22Rv1 (cell line): ENCODE measurements at regions not wholly inside any gene's neighbourhood (a gene's known extent, or its start where the extent isn't known, plus 50 kb on each side); places are given as distances from the start of the nearest gene placed in this dataset.

Experiments used
- H3K27ac ChIP-seq: fragments of 450-650 bp; 2 replicates; pipeline ENCODE4 v1.5.1; 2017
- ZFX ChIP-seq: fragments of 450-650 bp; IDR thresholded peaks from 2 replicates; pipeline ENCODE4 v1.6.1; 2017; ENCODE audit warnings: antibody characterized with exemption, borderline replicate concordance
- TF ChIP-seq, protein P1 (sequence below): fragments of 450-650 bp; IDR thresholded peaks from 2 replicates; pipeline ENCODE4 v1.5.1; 2017; ENCODE audit warnings: mild to moderate bottlenecking

GRCh38 chr2:121884511-121884921, 129.1 kb downstream of the TSN start:
- no peak overlapping the region for H3K27ac ChIP-seq
- TF ChIP-seq, protein P1, sequence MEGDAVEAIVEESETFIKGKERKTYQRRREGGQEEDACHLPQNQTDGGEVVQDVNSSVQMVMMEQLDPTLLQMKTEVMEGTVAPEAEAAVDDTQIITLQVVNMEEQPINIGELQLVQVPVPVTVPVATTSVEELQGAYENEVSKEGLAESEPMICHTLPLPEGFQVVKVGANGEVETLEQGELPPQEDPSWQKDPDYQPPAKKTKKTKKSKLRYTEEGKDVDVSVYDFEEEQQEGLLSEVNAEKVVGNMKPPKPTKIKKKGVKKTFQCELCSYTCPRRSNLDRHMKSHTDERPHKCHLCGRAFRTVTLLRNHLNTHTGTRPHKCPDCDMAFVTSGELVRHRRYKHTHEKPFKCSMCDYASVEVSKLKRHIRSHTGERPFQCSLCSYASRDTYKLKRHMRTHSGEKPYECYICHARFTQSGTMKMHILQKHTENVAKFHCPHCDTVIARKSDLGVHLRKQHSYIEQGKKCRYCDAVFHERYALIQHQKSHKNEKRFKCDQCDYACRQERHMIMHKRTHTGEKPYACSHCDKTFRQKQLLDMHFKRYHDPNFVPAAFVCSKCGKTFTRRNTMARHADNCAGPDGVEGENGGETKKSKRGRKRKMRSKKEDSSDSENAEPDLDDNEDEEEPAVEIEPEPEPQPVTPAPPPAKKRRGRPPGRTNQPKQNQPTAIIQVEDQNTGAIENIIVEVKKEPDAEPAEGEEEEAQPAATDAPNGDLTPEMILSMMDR, result no peak
- no peak for TF ChIP-seq ZFX

DNA sequence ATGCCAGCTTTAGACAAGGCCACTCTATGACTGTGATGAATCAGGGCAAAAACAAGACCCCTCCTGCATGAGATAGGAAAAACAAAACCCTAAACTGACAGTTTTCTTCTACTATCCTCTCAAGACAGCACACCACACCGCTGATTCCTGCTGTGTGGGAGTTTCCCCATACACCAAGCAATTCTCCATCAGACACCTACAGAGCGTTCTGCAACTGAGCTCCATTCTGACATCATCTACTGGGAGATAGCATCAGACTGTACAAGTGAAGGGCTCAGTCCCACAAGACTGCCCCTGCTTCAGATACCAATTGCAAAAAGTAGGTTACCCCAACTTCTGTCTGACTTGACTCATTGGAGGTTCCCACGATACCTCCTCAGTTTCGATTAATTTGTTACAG, 130.6 kb downstream of the TSN start:
- no peak for TF ChIP-seq ZFX
- TF ChIP-seq, protein P1, result no peak

DNA sequence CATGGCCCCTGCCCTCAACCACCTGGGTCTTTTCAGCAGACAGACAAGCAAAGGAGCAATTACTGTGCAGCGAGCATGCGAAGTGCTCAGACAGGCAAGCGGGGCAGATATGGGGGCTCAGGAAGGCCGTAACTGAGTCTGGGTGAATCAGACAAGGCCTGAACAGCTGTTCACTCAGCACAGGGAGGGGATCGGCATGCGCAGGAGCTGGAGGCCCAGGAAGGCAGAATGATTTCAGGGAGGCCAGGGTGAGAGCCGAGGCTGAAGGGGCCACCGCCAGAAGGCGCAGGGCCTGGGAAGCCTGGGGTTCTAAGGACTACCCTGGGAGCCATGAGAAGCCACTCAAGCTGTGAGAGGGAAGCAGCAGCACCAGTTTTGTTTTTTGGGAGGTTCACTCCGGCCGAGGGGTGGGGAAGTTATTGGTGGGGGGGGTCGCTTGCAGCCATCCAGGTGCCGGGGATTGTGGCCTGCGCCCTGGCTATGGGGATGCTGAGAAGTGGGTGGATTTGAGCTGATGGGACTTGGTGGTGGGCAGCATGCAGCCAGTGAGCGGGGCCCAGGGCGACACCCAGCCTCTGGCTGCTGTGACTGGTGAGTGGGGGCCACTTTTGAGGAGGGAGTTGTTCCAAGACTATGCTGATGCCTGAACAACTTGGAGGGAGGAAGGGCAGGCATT, 132.2 kb downstream of the TSN start:
- TF ChIP-seq ZFX, result no peak
- TF ChIP-seq, protein P1, result no peak
- no peak overlapping the region for H3K27ac ChIP-seq

More for the DNA sequence above, 130.6 kb downstream of the TSN start:
- H3K27ac ChIP-seq, result no peak overlapping the region

DNA sequence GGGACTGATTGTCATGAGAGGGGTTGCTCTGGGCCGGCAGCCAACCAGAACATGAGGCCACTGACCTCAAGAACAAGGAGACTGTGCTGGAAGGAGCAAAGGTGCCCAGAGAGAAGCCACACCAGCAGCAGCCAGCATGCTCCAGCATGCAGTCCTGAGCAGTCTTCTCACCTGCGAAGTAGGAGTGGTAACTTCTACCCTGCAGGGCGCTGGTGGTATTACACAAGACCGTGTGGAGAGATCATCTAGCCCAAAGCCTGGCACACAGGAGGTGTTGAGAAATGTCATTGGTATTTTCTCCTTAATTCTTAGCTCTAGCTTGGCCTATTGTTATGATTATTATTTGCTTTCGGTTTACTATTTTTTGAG, 132.7 kb downstream of the TSN start:
- H3K27ac ChIP-seq, result no peak overlapping the region
- TF ChIP-seq, protein P1, result peak; percentile 29
- no peak for TF ChIP-seq ZFX

DNA sequence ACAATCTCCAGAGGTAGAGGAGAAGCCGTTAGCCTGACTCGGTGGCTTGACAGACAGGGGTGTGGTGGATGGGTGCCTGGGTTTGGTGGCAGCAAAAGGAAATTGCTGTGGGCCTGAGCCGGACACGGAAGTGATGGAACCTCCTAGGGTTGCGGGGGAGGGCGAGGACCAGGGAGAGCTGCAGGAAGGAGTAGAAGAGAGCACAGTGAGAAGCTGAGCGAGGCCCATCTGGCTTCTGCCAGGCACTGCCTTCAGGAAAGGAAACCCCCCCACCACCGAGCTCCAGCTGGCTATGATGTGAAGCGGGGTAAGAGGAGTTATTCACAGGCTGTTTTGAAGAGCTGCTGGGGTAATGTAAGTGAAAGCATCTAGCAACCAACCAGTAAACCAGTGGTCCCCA, 134.6 kb downstream of the TSN start:
- TF ChIP-seq ZFX, result no peak
- TF ChIP-seq, protein P1, result no peak
- H3K27ac ChIP-seq, result no peak overlapping the region

DNA sequence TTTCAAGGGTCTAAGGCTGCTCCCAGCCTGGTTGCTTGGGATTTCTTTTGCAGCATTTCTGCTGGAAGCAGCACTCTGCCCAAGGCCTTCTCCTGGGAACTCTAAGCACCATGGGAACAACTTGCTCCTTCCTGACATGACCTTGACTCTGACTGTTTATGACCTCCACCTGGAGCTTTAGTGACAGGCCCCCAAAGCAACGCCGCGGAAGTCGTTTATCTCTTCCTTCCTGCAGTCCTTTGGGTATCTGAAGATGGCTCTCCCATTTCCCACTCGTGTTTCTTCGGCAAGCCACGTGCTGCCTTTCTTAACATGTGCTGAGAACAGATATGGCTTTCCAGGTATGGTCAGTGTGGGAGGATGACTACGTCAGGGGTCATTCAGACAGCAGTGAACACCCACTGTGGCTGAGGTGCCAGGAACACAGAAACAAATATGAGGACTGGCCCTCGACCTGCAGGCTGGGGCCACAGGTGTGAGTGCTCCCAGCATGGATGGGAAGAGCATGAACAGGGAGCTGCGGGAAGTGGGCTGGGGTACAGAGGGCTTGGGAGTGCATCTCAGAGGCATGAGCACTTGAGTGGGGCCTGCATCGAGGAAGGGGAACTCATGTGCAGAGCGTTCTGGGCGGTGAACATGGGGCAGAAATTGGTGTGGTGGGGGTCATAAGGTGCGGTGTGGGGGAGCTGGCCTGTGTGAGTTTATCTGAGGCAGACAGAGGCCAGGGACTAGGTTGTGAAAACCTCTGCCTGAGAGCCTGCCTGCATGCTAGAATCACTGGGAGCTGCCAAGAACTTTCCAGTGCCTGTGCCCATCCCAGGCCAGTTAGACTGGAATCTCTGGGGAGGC, 140.5 kb downstream of the TSN start:
- no peak overlapping the region for H3K27ac ChIP-seq
- no peak for TF ChIP-seq ZFX
- TF ChIP-seq, protein P1, result no peak
